ENCODE measurements at regions not wholly inside any gene's neighbourhood (a gene's known extent, or its start where the extent isn't known, plus 50 kb on each side); places are given as distances from the start of the nearest gene placed in this dataset.

GRCh38 chr2:53182601-53183000 is 585.0 kb upstream of the CHAC2 start:
- H3K27me3 ChIP-seq, result no peaks in the 10 kb centered on the region
- no peaks in the 10 kb centered on the region for H3K9me3 ChIP-seq

GRCh38 chr2:53181759-53182158 is 585.8 kb upstream of the CHAC2 start:
- DNase-seq, result no peak
- 76 to 84% methylated on average over 2 of the region's 2 CpGs for WGBS, 2 donors
- H3K27ac ChIP-seq, result no peak overlapping the region

More at GRCh38 chr2:53182601-53183000, 585.0 kb upstream of the CHAC2 start:
- H3K27ac ChIP-seq, result no peak overlapping the region
- no peak overlapping the region for H3K4me3 ChIP-seq
- no peak for DNase-seq
- TF ChIP-seq CTCF (IDR thresholded peaks at IDR 0.05) (no peak), EP300 (IDR thresholded peaks at IDR 0.05) (no peak), POLR2A (IDR thresholded peaks at IDR 0.05) (no peak), POLR2AphosphoS5 (IDR thresholded peaks at IDR 0.05) (no peak)
- intact Hi-C loops (cut with DNase I), result no loop called here
- peaks cover 0 to 5% (median 0%) of the 10 kb centered on the region in 4 donors for H3K4me1 ChIP-seq
- WGBS, 2 donors, result 37 to 59% methylated on average over 5 of the region's 5 CpGs
- no peaks in the 10 kb centered on the region for H3K36me3 ChIP-seq

GRCh38 chr2:53177327-53177726 is 590.3 kb upstream of the CHAC2 start:
- intact Hi-C loops (cut with DNase I), result no loop called here
- TF ChIP-seq POLR2A (IDR thresholded peaks at IDR 0.05) (no peak), CTCF (IDR thresholded peaks at IDR 0.05) (no peak), EP300 (IDR thresholded peaks at IDR 0.05) (no peak), POLR2AphosphoS5 (IDR thresholded peaks at IDR 0.05) (no peak)
- H3K4me1 ChIP-seq, result no peaks in the 10 kb centered on the region
- no peak overlapping the region for H3K27ac ChIP-seq
- H3K27me3 ChIP-seq, result no peaks in the 10 kb centered on the region
- 43 to 90% methylated on average over 1 of the region's 1 CpG for WGBS, 2 donors
- no peaks in the 10 kb centered on the region for H3K9me3 ChIP-seq
- H3K4me3 ChIP-seq, result no peak overlapping the region
- H3K36me3 ChIP-seq, result no peaks in the 10 kb centered on the region
- DNase-seq, result no peak

More at GRCh38 chr2:53181759-53182158, 585.8 kb upstream of the CHAC2 start:
- intact Hi-C loops (cut with DNase I), result no loop called here
- Histone ChIP-seq H3K4me3 (no peak overlapping the region), H3K4me1 (no peaks in the 10 kb centered on the region), H3K27me3 (no peaks in the 10 kb centered on the region), H3K36me3 (no peaks in the 10 kb centered on the region), H3K9me3 (no peaks in the 10 kb centered on the region)
- TF ChIP-seq POLR2A (IDR thresholded peaks at IDR 0.05) (no peak), CTCF (IDR thresholded peaks at IDR 0.05) (no peak), EP300 (IDR thresholded peaks at IDR 0.05) (no peak), POLR2AphosphoS5 (IDR thresholded peaks at IDR 0.05) (no peak)

GRCh38 chr2:53174539-53174938 is 593.1 kb upstream of the CHAC2 start:
- intact Hi-C loops (cut with DNase I), result no loop called here
- H3K4me1 ChIP-seq, result no peaks in the 10 kb centered on the region
- no peaks in the 10 kb centered on the region for H3K9me3 ChIP-seq
- H3K27me3 ChIP-seq, result no peaks in the 10 kb centered on the region
- WGBS, 2 donors, result 27 to 64% methylated on average over 1 of the region's 1 CpG
- H3K27ac ChIP-seq, result no peak overlapping the region
- no peaks in the 10 kb centered on the region for H3K36me3 ChIP-seq
- H3K4me3 ChIP-seq, result no peak overlapping the region
- DNase-seq, result no peak
- no peak for TF ChIP-seq CTCF (IDR thresholded peaks at IDR 0.05)
- TF ChIP-seq POLR2AphosphoS5 (IDR thresholded peaks at IDR 0.05), result no peak
- TF ChIP-seq EP300 (IDR thresholded peaks at IDR 0.05), result no peak
- TF ChIP-seq POLR2A (IDR thresholded peaks at IDR 0.05), result no peak

All from sigmoid colon (tissue), 6 donors.